ENCODE measurements at regions not wholly inside any gene's neighbourhood (a gene's known extent, or its start where the extent isn't known, plus 50 kb on each side); places are given as distances from the start of the nearest gene placed in this dataset.
"Not testable (repeated sequence)": the region's sequence is repeated elsewhere in the genome, so short reads cannot be mapped to it uniquely, and the experiment has no call there.

- no peak overlapping the region for H3K4me3 ChIP-seq (ENCODE audit: low read length)
- peaks cover 13% of the 10 kb centered on the region for H3K9me3 ChIP-seq (ENCODE audit: control insufficient read depth, low read length)
- H3K4me1 ChIP-seq (ENCODE audit: control insufficient read depth, insufficient read depth, low read length) = no peaks in the 10 kb centered on the region
- no peak for DNase-seq (ENCODE audit: low read depth)
- H3K27me3 ChIP-seq (replicated peaks; ENCODE audit: control insufficient read depth, insufficient read depth, low read length) = no peaks in the 10 kb centered on the region
- H3K36me3 ChIP-seq (ENCODE audit: control insufficient read depth, insufficient read depth, low read length, severe bottlenecking) = no peaks in the 10 kb centered on the region
- no peak overlapping the region for H3K9ac ChIP-seq (ENCODE audit: low read length)
These were observed 1020.1 kb downstream of the TDRD15 start for GRCh38 chr2:22143840-22144239.

- no peaks in the 10 kb centered on the region for H3K9me3 ChIP-seq (ENCODE audit: control insufficient read depth, low read length)
- H3K36me3 ChIP-seq (ENCODE audit: control insufficient read depth, insufficient read depth, low read length, severe bottlenecking) = no peaks in the 10 kb centered on the region
- no peaks in the 10 kb centered on the region for H3K27me3 ChIP-seq (replicated peaks; ENCODE audit: control insufficient read depth, insufficient read depth, low read length)
- H3K4me3 ChIP-seq (ENCODE audit: low read length) = no peak overlapping the region
- no peaks in the 10 kb centered on the region for H3K4me1 ChIP-seq (ENCODE audit: control insufficient read depth, insufficient read depth, low read length)
- H3K9ac ChIP-seq (ENCODE audit: low read length) = no peak overlapping the region
- DNase-seq (ENCODE audit: low read depth) = no peak
These were observed 1030.3 kb downstream of the TDRD15 start for GRCh38 chr2:22153931-22154613.

GRCh38 chr2:22156661-22157060 is 1032.9 kb downstream of the TDRD15 start:
- not testable (repeated sequence) for H3K27me3 ChIP-seq (replicated peaks; ENCODE audit: control insufficient read depth, insufficient read depth, low read length); DNase-seq (ENCODE audit: low read depth); H3K9ac ChIP-seq (ENCODE audit: low read length); H3K36me3 ChIP-seq (ENCODE audit: control insufficient read depth, insufficient read depth, low read length, severe bottlenecking); H3K4me1 ChIP-seq (ENCODE audit: control insufficient read depth, insufficient read depth, low read length); H3K9me3 ChIP-seq (ENCODE audit: control insufficient read depth, low read length); H3K4me3 ChIP-seq (ENCODE audit: low read length)

- H3K4me1 ChIP-seq (ENCODE audit: control insufficient read depth, insufficient read depth, low read length) = no peaks in the 10 kb centered on the region
- H3K36me3 ChIP-seq (ENCODE audit: control insufficient read depth, insufficient read depth, low read length, severe bottlenecking) = no peaks in the 10 kb centered on the region
- H3K9me3 ChIP-seq (ENCODE audit: control insufficient read depth, low read length) = peaks cover 15% of the 10 kb centered on the region
- DNase-seq (ENCODE audit: low read depth) = no peak
- no peak overlapping the region for H3K9ac ChIP-seq (ENCODE audit: low read length)
- H3K27me3 ChIP-seq (replicated peaks; ENCODE audit: control insufficient read depth, insufficient read depth, low read length) = no peaks in the 10 kb centered on the region
- no peak overlapping the region for H3K4me3 ChIP-seq (ENCODE audit: low read length)
These were observed 1043.5 kb downstream of the TDRD15 start for GRCh38 chr2:22167256-22167655.

- peaks cover 3% of the 10 kb centered on the region for H3K9me3 ChIP-seq (ENCODE audit: control insufficient read depth, low read length)
- no peak for DNase-seq (ENCODE audit: low read depth)
- H3K9ac ChIP-seq (ENCODE audit: low read length) = no peak overlapping the region
- no peaks in the 10 kb centered on the region for H3K4me1 ChIP-seq (ENCODE audit: control insufficient read depth, insufficient read depth, low read length)
- no peaks in the 10 kb centered on the region for H3K36me3 ChIP-seq (ENCODE audit: control insufficient read depth, insufficient read depth, low read length, severe bottlenecking)
- no peaks in the 10 kb centered on the region for H3K27me3 ChIP-seq (replicated peaks; ENCODE audit: control insufficient read depth, insufficient read depth, low read length)
- no peak overlapping the region for H3K4me3 ChIP-seq (ENCODE audit: low read length)
These were observed 1051.2 kb downstream of the TDRD15 start for GRCh38 chr2:22175003-22175402.

- Histone ChIP-seq H3K36me3 (ENCODE audit: control insufficient read depth, insufficient read depth, low read length, severe bottlenecking) (no peaks in the 10 kb centered on the region), H3K4me3 (ENCODE audit: low read length) (no peak overlapping the region), H3K4me1 (ENCODE audit: control insufficient read depth, insufficient read depth, low read length) (no peaks in the 10 kb centered on the region), H3K9me3 (ENCODE audit: control insufficient read depth, low read length) (peaks cover 3% of the 10 kb centered on the region), H3K27me3 (replicated peaks; ENCODE audit: control insufficient read depth, insufficient read depth, low read length) (no peaks in the 10 kb centered on the region), H3K9ac (ENCODE audit: low read length) (no peak overlapping the region)
- no peak for DNase-seq (ENCODE audit: low read depth)
These were observed 1061.5 kb downstream of the TDRD15 start for GRCh38 chr2:22185251-22185650.

GRCh38 chr2:22186261-22186828 is 1062.6 kb downstream of the TDRD15 start:
- not testable (repeated sequence) for H3K36me3 ChIP-seq (ENCODE audit: control insufficient read depth, insufficient read depth, low read length, severe bottlenecking); H3K4me1 ChIP-seq (ENCODE audit: control insufficient read depth, insufficient read depth, low read length); DNase-seq (ENCODE audit: low read depth); H3K9ac ChIP-seq (ENCODE audit: low read length); H3K4me3 ChIP-seq (ENCODE audit: low read length); H3K9me3 ChIP-seq (ENCODE audit: control insufficient read depth, low read length); H3K27me3 ChIP-seq (replicated peaks; ENCODE audit: control insufficient read depth, insufficient read depth, low read length)

- Histone ChIP-seq H3K27me3 (replicated peaks; ENCODE audit: control insufficient read depth, insufficient read depth, low read length) (no peaks in the 10 kb centered on the region), H3K4me3 (ENCODE audit: low read length) (no peak overlapping the region), H3K9me3 (ENCODE audit: control insufficient read depth, low read length) (peaks cover 3% of the 10 kb centered on the region), H3K36me3 (ENCODE audit: control insufficient read depth, insufficient read depth, low read length, severe bottlenecking) (no peaks in the 10 kb centered on the region), H3K4me1 (ENCODE audit: control insufficient read depth, insufficient read depth, low read length) (no peaks in the 10 kb centered on the region), H3K9ac (ENCODE audit: low read length) (no peak overlapping the region)
- DNase-seq (ENCODE audit: low read depth) = no peak
These were observed 1066.2 kb downstream of the TDRD15 start for GRCh38 chr2:22189893-22190480.

GRCh38 chr2:22194218-22194617 is 1070.5 kb downstream of the TDRD15 start:
- peaks cover 3% of the 10 kb centered on the region for H3K9me3 ChIP-seq (ENCODE audit: control insufficient read depth, low read length)
- H3K4me3 ChIP-seq (ENCODE audit: low read length) = no peak overlapping the region
- H3K4me1 ChIP-seq (ENCODE audit: control insufficient read depth, insufficient read depth, low read length) = no peaks in the 10 kb centered on the region
- no peaks in the 10 kb centered on the region for H3K36me3 ChIP-seq (ENCODE audit: control insufficient read depth, insufficient read depth, low read length, severe bottlenecking)
- no peaks in the 10 kb centered on the region for H3K27me3 ChIP-seq (replicated peaks; ENCODE audit: control insufficient read depth, insufficient read depth, low read length)
- no peak for DNase-seq (ENCODE audit: low read depth)
- H3K9ac ChIP-seq (ENCODE audit: low read length) = no peak overlapping the region

GRCh38 chr2:22196806-22197205 is 1073.0 kb downstream of the TDRD15 start:
- H3K9ac ChIP-seq (ENCODE audit: low read length) = no peak overlapping the region
- H3K9me3 ChIP-seq (ENCODE audit: control insufficient read depth, low read length) = no peaks in the 10 kb centered on the region
- no peaks in the 10 kb centered on the region for H3K27me3 ChIP-seq (replicated peaks; ENCODE audit: control insufficient read depth, insufficient read depth, low read length)
- no peaks in the 10 kb centered on the region for H3K36me3 ChIP-seq (ENCODE audit: control insufficient read depth, insufficient read depth, low read length, severe bottlenecking)
- DNase-seq (ENCODE audit: low read depth) = no peak
- no peak overlapping the region for H3K4me3 ChIP-seq (ENCODE audit: low read length)
- no peaks in the 10 kb centered on the region for H3K4me1 ChIP-seq (ENCODE audit: control insufficient read depth, insufficient read depth, low read length)

- Histone ChIP-seq H3K36me3 (ENCODE audit: control insufficient read depth, insufficient read depth, low read length, severe bottlenecking) (no peaks in the 10 kb centered on the region), H3K9ac (ENCODE audit: low read length) (no peak overlapping the region), H3K4me3 (ENCODE audit: low read length) (no peak overlapping the region), H3K4me1 (ENCODE audit: control insufficient read depth, insufficient read depth, low read length) (no peaks in the 10 kb centered on the region), H3K27me3 (replicated peaks; ENCODE audit: control insufficient read depth, insufficient read depth, low read length) (no peaks in the 10 kb centered on the region), H3K9me3 (ENCODE audit: control insufficient read depth, low read length) (peaks cover 1% of the 10 kb centered on the region)
- no peak for DNase-seq (ENCODE audit: low read depth)
These were observed 1074.9 kb downstream of the TDRD15 start for GRCh38 chr2:22198381-22199283.
